ENCODE measurements at regions not wholly inside any gene's neighbourhood (a gene's known extent, or its start where the extent isn't known, plus 50 kb on each side); places are given as distances from the start of the nearest gene placed in this dataset.

GRCh38 chr2:4256351-4256750 is 553.0 kb downstream of the DCDC2C start:
- Mint-ChIP-seq H3K27me3 (no peaks in the 10 kb centered on the region), H3K36me3 (ENCODE audit: low read depth) (no peaks in the 10 kb centered on the region), H3K4me3 (no peak overlapping the region), H3K9me3 (no peaks in the 10 kb centered on the region), H3K4me1 (ENCODE audit: low read depth) (no peaks in the 10 kb centered on the region), H3K27ac (no peak overlapping the region)

- Mint-ChIP-seq H3K9me3 (no peaks in the 10 kb centered on the region), H3K4me3 (no peak overlapping the region), H3K36me3 (ENCODE audit: low read depth) (no peaks in the 10 kb centered on the region), H3K27ac (no peak overlapping the region), H3K4me1 (ENCODE audit: low read depth) (no peaks in the 10 kb centered on the region), H3K27me3 (no peaks in the 10 kb centered on the region)
Measured at GRCh38 chr2:4258563-4258962, 555.2 kb downstream of the DCDC2C start.

DNA sequence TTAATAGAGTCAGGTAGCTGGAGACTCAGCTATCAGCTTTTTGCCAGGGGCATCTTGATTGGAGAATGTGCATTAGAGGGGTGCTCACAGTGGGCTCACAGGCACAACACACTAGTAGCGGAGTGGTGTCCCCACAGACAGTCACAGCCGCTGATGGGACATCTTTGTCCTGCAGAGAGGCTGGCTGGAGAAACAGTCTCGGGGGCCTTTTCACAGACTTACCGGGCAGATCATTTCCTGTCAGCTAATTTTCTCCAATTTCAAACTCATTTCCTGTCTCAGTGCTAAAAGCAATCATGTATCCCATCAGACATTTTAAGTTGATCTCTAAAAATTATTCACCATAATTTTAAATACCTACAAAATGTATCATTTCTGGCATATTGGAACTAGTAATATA is 562.6 kb downstream of the DCDC2C start:
- Mint-ChIP-seq H3K27ac (no peak overlapping the region), H3K4me3 (no peak overlapping the region), H3K27me3 (no peaks in the 10 kb centered on the region), H3K4me1 (ENCODE audit: low read depth) (no peaks in the 10 kb centered on the region), H3K36me3 (ENCODE audit: low read depth) (no peaks in the 10 kb centered on the region), H3K9me3 (peaks cover 3% of the 10 kb centered on the region)

DNA sequence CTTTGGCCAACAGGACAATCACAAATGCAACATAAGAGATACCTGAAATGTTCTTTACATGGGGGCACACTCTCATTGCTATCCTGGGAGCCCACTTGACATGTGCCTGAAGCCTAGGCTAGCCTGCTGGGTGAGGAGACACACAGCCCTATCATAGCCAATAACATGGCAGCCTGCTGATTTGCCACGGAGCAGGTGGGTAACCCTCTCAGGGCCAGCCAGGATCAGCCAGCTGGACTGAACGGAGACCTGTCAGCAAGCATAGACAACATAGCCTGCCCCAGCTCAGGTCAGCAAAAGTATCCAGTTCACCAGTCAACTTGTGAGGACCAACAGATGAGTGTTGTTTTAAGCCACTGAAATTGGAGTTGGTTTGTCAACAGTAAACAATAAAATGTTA is 566.5 kb downstream of the DCDC2C start:
- Mint-ChIP-seq H3K27me3 (no peaks in the 10 kb centered on the region), H3K4me1 (ENCODE audit: low read depth) (no peaks in the 10 kb centered on the region), H3K9me3 (no peaks in the 10 kb centered on the region), H3K4me3 (no peak overlapping the region), H3K27ac (no peak overlapping the region), H3K36me3 (ENCODE audit: low read depth) (no peaks in the 10 kb centered on the region)

DNA sequence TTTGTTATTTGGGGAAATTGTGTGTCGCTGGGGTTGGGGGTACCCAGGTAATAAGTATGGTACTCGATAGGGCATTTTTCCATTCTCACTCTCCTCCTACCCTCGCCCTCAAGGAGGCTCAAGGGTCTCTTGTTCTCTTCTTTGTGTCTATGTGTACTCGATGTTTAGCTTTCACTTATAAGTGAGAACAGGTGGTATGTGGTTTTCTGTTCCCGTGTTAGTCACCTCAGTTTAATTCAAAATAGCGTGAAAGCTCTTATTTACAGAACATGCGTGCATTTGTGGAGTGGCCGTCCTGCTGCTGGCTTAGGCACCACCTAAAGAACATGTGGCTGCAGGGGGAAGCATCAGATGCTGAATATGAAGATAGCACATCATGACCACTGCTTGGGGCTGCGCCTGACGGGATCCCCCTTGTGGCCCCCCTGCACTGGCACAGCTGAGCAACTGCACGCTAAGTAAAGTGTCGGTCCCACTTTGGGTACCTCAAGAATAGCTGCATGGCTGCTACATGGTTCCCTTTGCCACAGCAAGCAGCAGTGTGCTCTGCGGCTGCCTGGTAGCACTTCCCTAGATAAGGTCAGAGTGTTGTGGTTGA is 569.0 kb downstream of the DCDC2C start:
- H3K4me3 Mint-ChIP-seq, result no peak overlapping the region
- no peak overlapping the region for H3K27ac Mint-ChIP-seq
- peaks cover 9% of the 10 kb centered on the region for H3K9me3 Mint-ChIP-seq
- H3K27me3 Mint-ChIP-seq, result no peaks in the 10 kb centered on the region
- no peaks in the 10 kb centered on the region for H3K4me1 Mint-ChIP-seq (ENCODE audit: low read depth)
- no peaks in the 10 kb centered on the region for H3K36me3 Mint-ChIP-seq (ENCODE audit: low read depth)

- Mint-ChIP-seq H3K9me3 (peaks cover 9% of the 10 kb centered on the region), H3K27me3 (no peaks in the 10 kb centered on the region), H3K4me1 (ENCODE audit: low read depth) (no peaks in the 10 kb centered on the region), H3K36me3 (ENCODE audit: low read depth) (no peaks in the 10 kb centered on the region), H3K4me3 (no peak overlapping the region), H3K27ac (no peak overlapping the region)
Measured at GRCh38 chr2:4278392-4278791, 575.0 kb downstream of the DCDC2C start.

GRCh38 chr2:4279431-4279830 is 576.1 kb downstream of the DCDC2C start:
- no peaks in the 10 kb centered on the region for H3K4me1 Mint-ChIP-seq (ENCODE audit: low read depth)

DNA sequence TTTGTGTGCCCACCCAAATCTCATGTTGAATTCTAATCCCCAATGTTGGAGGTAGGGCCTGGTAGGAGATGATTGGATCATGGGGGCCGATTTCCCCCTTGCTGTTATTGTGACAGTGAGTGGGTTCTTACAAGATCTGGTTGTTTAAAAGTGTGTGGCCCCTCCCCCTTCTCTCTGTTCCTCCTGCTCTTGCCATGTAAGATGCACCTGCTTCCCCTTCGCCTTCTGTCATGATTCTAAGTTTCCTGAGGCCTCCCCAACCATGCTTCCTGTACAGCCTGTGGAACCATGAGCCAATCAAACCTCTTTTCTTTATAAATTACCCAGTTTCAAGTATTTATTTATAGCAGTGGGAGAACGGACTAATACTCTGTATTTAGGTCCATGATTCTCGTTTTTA is 588.1 kb downstream of the DCDC2C start:
- Mint-ChIP-seq H3K27me3 (no peaks in the 10 kb centered on the region), H3K4me3 (no peak overlapping the region), H3K27ac (no peak overlapping the region), H3K36me3 (ENCODE audit: low read depth) (no peaks in the 10 kb centered on the region), H3K9me3 (peaks cover 10% of the 10 kb centered on the region), H3K4me1 (ENCODE audit: low read depth) (no peaks in the 10 kb centered on the region)

More at GRCh38 chr2:4279431-4279830, 576.1 kb downstream of the DCDC2C start:
- H3K27me3 Mint-ChIP-seq, result no peaks in the 10 kb centered on the region
- no peak overlapping the region for H3K4me3 Mint-ChIP-seq
- no peak overlapping the region for H3K27ac Mint-ChIP-seq
- H3K9me3 Mint-ChIP-seq, result peaks cover 9% of the 10 kb centered on the region
- no peaks in the 10 kb centered on the region for H3K36me3 Mint-ChIP-seq (ENCODE audit: low read depth)

DNA sequence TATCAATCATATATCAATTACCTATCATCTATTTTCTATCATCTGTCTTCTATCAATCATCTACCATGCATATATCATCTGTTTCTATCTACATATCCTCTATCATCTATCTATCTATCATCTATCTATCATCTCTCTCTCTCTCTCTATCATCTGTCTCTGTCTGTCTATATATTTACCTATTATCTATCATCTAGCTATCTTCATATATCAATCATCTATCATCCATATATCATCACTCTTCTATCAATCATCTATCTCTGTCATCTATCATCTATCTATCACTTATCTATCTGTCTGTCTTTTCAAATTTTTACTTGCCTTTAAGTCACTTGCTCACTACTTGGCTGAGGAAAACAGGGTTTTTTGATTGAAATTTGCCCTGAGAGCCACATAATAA is 592.3 kb downstream of the DCDC2C start:
- Mint-ChIP-seq H3K9me3 (peaks cover 10% of the 10 kb centered on the region), H3K27ac (no peak overlapping the region), H3K4me1 (ENCODE audit: low read depth) (no peaks in the 10 kb centered on the region), H3K4me3 (no peak overlapping the region), H3K36me3 (ENCODE audit: low read depth) (no peaks in the 10 kb centered on the region), H3K27me3 (no peaks in the 10 kb centered on the region)

- Mint-ChIP-seq H3K9me3 (peaks cover 7% of the 10 kb centered on the region), H3K36me3 (ENCODE audit: low read depth) (no peaks in the 10 kb centered on the region), H3K4me3 (no peak overlapping the region), H3K4me1 (ENCODE audit: low read depth) (no peaks in the 10 kb centered on the region), H3K27ac (no peak overlapping the region), H3K27me3 (no peaks in the 10 kb centered on the region)
Measured at GRCh38 chr2:4300616-4301015, 597.2 kb downstream of the DCDC2C start.

- no peaks in the 10 kb centered on the region for H3K4me1 Mint-ChIP-seq (ENCODE audit: low read depth)
- peaks cover under 1% of the 10 kb centered on the region for H3K9me3 Mint-ChIP-seq
- H3K27me3 Mint-ChIP-seq, result no peaks in the 10 kb centered on the region
- no peak overlapping the region for H3K27ac Mint-ChIP-seq
- H3K4me3 Mint-ChIP-seq, result no peak overlapping the region
- H3K36me3 Mint-ChIP-seq (ENCODE audit: low read depth), result no peaks in the 10 kb centered on the region
Measured at GRCh38 chr2:4324531-4324930, 621.2 kb downstream of the DCDC2C start.

DNA sequence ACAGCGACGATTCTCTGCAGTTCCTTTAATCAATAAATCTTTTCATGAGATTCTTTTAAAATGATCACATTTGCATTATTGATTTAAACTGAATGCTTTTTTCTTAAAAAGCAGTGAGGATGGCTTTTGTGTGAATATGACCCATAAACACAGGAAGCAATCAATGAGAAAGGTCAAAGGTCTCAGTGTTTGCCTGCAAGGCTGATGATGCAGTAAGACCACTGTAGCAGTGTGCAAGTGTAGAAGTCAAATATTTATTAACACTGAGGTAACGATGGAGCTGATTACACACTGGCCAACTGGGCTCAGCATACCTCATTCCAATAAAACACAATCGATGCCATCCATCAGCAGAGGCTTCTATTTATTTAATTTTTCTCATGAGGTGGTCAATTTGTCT is 633.5 kb downstream of the DCDC2C start:
- Mint-ChIP-seq H3K27ac (no peak overlapping the region), H3K4me3 (no peak overlapping the region)

GRCh38 chr2:4338345-4338744 is 635.0 kb downstream of the DCDC2C start:
- peaks cover 10% of the 10 kb centered on the region for H3K9me3 Mint-ChIP-seq

More for the DNA sequence above, 633.5 kb downstream of the DCDC2C start:
- Mint-ChIP-seq H3K9me3 (peaks cover 5% of the 10 kb centered on the region), H3K4me1 (ENCODE audit: low read depth) (no peaks in the 10 kb centered on the region), H3K27me3 (no peaks in the 10 kb centered on the region), H3K36me3 (ENCODE audit: low read depth) (no peaks in the 10 kb centered on the region)

DNA sequence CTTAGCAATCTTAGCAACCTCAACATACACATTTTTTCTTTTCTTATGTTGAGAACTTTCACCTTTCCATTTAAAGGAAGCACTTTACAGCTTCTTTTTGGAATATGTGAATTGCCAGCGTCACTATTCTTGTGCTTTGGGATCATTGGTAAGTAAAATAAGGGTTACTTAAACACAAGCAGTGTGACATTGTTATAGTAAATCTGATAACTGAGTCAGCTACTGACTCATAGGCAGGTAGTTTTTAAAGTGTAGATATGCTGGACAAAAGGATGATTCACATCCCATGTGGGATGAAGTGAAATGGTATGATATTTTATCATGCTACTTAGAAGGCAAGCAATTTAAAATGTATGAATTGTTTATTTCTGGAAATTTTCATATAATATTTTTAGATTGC is 637.2 kb downstream of the DCDC2C start:
- Mint-ChIP-seq H3K27ac (no peak overlapping the region), H3K27me3 (no peaks in the 10 kb centered on the region), H3K4me1 (ENCODE audit: low read depth) (no peaks in the 10 kb centered on the region), H3K4me3 (no peak overlapping the region), H3K9me3 (peaks cover 5% of the 10 kb centered on the region), H3K36me3 (ENCODE audit: low read depth) (no peaks in the 10 kb centered on the region)

More at GRCh38 chr2:4338345-4338744, 635.0 kb downstream of the DCDC2C start:
- no peaks in the 10 kb centered on the region for H3K27me3 Mint-ChIP-seq
- no peak overlapping the region for H3K27ac Mint-ChIP-seq
- no peaks in the 10 kb centered on the region for H3K4me1 Mint-ChIP-seq (ENCODE audit: low read depth)
- H3K4me3 Mint-ChIP-seq, result no peak overlapping the region
- H3K36me3 Mint-ChIP-seq (ENCODE audit: low read depth), result no peaks in the 10 kb centered on the region

DNA sequence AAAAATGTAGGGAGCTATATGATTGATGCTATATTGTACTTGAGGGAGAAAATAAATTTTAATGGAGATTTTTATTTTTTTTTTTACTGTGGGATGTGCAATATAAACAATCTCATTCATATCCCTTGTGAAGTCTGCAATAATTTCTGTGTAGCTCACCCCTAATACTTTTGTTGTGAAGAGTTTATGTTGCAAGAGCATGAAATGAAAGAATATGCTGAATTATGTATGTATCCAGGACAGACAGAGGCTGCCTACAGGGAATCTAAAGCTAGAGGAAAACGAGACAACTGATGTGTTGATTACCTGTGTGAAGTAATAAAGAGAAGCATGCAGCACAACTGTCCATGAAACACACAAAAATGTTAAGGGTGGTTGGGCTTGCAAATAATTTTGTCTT is 643.3 kb downstream of the DCDC2C start:
- H3K9me3 Mint-ChIP-seq, result peaks cover 20% of the 10 kb centered on the region
- no peak overlapping the region for H3K4me3 Mint-ChIP-seq
- no peaks in the 10 kb centered on the region for H3K27me3 Mint-ChIP-seq
- no peaks in the 10 kb centered on the region for H3K4me1 Mint-ChIP-seq (ENCODE audit: low read depth)
- H3K27ac Mint-ChIP-seq, result no peak overlapping the region
- H3K36me3 Mint-ChIP-seq (ENCODE audit: low read depth), result no peaks in the 10 kb centered on the region

DNA sequence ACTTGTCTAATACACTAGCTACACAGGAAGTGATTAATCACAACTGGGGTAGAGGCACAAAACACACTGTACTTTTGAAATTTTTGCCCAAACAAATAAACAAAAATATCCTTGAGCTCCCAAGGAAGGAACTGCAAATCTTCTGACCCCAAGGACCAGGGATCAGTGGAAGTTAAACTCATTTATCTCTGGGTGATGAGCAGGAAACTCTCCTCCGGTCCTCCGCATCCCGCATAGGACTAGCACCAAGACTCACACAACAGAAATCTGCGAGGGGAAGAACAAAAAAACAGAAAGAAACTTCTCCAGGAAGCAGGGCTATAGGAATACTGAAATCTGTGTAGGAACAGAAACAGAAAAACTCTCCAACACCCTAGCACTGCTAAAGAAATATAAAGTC is 650.3 kb downstream of the DCDC2C start:
- Mint-ChIP-seq H3K4me1 (ENCODE audit: low read depth) (no peaks in the 10 kb centered on the region), H3K9me3 (peaks cover 15% of the 10 kb centered on the region), H3K27ac (no peak overlapping the region), H3K4me3 (no peak overlapping the region), H3K36me3 (ENCODE audit: low read depth) (no peaks in the 10 kb centered on the region), H3K27me3 (no peaks in the 10 kb centered on the region)

Data from stimulated activated naive CD8-positive, alpha-beta T cell treated with anti-CD3 and anti-CD28 coated beads, Interleukin-15, Interleukin-2, amounts not matched to agents 100 ng/mL and 50 ng/mL, for 24 hours (primary cell).